GM04503 (cell line): ENCODE measurements at regions not wholly inside any gene's neighbourhood (a gene's known extent, or its start where the extent isn't known, plus 50 kb on each side); places are given as distances from the start of the nearest gene placed in this dataset.
"Not testable (repeated sequence)": the region's sequence is repeated elsewhere in the genome, so short reads cannot be mapped to it uniquely, and the experiment has no call there.

ENCODE experiments used
- DNase-seq: peaks from one replicate; pipeline ENCODE4 v3.0.0-alpha.2; 2012; ENCODE audit warnings: low read depth

DNA sequence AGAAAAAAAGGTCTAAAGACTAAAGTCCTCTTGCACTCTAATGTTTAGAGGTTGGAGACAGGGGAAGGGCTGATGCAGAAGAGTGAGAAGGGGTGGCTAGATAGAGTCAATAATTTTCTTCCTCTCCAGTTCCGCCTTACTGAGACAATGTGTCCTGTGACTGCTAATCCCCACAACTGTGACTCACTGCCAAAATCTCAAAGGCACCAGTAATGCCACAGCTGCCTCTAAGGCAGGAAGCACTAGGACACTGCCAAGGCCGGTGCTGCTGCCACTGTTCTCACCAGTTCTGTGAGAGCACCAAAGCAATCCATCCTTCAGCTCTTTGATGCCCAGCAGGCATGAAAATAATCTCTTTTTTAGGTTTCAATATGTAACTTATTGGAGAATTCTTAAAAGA lies 701.9 kb upstream of the MAP3K7 start:
- no peak for DNase-seq

DNA sequence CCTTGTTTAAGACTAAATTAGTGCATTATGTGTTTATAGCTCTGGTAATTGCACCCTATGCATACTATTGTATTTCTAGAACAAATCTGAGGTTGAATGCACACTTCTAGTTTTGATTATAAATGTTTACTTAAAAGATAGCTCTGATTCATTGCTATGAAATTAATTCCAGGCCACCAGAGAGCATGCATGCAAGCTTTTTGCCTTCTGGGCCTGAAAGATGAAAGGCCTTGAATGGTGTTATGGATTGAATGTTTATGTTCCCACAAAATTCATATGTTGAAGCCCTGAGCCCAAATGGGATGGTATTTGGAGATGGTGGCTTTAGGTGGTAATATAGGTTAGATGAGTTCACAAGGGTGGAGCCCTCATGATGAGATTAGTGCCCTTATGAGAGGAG lies 695.0 kb upstream of the MAP3K7 start:
- DNase-seq, result no peak

DNA sequence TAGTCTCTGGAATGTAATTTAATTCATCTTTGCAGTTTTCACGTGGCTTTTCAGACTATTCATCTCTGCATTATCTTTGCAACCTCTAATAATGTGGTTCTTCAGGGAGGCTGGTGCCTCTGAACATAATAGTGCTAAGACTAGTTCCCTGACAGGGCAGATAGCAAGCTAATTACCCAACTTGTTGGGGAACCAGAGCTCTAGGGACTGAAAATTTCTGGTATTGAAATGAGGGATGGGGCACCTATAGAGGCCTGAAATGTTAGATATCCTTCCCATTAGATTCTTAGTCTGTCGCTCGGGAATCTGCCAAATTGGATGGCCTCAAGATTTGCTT lies 693.6 kb upstream of the MAP3K7 start:
- no peak for DNase-seq

DNA sequence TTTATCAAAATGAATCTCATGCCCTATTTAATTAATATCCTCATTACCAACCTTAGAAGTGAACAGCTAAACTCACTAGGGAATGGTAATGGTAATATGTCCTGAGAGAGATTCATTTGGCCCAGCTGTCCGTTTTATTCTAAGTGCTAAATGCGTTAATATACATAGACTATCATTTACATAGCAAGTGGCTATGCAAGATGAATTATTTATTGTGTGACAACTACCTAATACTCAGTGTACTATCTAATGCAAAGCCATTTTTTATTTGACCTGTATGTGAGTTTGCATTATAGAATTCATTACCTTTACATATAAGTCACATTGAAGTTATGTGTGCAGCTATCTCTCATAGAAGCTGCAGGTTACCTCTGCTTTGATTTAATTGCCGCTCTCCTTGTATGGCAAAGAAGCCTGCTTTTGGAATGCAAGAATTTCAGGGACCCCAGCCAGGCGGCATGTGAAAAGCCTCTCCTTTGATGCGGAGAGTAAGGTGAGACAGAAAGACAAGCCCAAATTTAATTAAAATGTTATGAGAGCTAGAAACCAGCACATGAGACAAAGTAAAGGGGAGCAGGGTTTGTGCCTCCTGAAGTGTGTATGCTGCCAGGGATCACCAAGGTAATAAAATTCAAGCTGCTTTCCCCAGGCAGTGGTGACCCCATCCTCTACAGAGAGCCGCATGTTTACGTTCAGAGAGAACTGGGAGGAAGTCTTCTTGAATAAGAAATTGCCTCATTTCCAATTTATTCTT lies 693.0 kb upstream of the MAP3K7 start:
- DNase-seq, result no peak

DNA sequence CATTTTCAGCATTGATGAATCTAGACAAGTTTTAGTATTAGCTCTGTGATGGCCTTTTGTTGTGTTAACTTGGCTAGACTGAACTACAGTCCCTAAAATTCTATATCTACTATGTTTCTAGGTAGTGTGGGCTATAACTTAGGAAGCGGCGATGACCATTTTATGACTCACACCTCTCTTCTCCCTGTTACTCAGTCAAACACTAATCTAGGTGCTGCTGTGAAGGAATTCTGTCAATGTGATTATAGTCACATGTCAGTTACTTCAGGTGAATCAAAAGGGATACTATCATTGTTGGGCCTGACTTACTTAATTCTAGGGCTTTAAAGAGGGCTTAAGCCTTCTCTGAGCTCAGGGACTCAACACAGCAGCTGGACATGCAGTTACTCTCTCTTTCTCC lies 691.5 kb upstream of the MAP3K7 start:
- no peak for DNase-seq

DNA sequence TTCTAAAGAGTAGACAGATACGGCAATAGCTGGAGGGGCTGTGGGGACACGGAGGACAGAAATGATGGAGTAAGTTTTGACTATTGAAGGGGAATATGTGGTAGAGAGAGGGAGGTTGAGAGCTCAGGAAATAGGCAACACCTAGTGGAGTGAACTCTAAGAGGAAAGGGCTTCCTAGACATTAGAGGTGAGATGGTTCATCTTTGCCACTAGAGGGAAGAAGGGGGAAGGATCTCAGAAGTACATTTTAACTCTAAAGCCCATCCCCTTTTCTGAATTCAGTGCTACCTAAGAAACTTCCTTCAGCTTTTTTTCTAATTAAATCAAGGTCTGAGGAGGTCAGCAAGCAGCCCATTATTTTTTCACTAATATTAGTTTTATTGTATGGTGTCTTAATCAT lies 689.4 kb upstream of the MAP3K7 start:
- no peak for DNase-seq

DNA sequence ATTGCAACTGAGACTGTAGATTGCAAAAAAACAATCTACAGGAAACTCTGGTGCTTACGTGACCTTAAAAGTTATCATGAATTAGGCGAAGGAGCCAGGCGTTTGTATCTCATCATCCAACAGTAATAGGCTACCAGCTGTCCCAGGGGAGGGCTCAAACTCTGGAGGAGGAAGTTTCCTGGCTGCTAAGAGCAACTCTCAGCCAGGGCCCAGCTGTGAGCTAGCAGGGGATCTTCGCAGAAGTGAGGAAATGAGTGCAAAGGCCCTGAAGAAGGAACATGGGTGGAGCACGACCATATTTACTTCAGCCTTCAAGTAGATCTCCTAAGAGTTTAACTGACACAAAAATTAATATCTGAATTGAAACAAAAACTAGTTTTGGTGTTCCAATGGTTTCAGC lies 686.9 kb upstream of the MAP3K7 start:
- DNase-seq, result no peak

DNA sequence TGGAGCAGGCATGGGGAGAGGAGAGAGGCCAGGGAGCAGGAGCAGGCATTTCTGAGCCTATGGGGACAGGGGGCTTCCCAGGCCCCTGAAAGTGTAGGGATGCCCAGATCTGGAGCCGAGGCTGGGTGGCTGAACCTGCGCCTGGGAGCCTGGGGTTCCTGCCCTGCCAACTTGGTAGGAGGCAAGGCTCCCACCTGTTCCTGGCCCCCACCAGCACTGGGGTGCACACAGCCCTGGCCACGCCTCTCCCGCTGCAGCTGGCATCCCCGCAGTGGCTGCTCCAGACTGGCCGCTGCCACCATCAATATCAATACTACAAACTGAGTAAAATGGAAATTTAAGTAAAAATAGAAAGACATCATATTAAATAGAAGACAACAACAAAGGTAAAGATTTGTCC lies 684.9 kb upstream of the MAP3K7 start:
- no peak for DNase-seq

DNA sequence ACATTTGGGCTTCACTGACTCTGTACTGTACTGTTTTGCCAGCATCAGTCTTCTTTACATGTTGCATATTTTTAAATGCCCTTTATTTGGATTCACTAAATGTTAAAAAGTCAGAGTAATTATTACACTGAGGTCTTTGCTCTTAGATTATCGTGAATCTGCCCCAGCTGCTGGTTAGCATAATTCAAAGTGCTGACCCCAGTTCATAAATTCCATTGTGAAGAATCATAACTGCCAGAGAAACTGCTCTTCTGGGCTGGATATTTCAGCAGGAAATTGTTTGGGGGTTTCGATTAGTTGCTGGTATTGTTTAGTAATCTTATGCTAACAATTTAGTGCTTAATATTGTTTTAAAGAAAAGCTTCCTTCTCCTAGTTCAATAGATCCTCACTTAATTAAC lies 682.1 kb upstream of the MAP3K7 start:
- no peak for DNase-seq

DNA sequence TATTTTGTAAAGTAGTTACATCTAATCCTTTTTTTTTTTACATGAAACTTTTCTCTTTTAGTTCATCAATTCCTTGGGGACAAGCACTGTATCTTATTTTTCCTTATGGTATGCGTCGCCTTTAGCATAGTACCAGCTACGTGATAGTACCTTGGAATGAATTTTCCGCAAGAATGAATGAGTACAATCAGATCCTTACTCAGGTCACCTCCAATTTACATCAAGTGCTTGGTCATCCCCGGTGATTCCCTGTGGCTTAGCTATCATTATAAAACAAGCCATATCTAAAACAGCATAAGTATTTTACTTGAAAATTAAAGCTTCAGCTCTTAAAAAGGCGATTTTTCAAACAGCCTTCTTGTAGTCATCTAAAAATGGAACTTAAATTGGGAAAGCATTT lies 680.4 kb upstream of the MAP3K7 start:
- no peak for DNase-seq

DNA sequence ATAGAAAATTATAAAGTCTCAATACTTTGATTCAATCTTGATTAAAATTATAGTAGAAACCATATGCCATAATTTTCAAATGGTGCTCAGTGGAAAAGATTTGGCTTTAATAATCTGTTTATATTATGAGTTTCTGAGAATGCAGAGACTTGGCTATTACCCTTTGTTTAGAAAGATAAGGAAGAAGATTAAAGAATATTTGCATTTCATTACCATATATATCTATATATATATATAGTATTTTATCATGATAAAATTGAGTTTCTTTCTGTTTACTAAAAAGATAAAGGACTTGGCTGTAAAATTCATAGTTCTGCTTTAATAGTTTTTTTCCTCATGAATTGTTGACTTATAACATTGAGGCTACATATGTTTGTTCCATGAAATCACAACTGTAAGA lies 679.3 kb upstream of the MAP3K7 start:
- DNase-seq, result no peak

DNA sequence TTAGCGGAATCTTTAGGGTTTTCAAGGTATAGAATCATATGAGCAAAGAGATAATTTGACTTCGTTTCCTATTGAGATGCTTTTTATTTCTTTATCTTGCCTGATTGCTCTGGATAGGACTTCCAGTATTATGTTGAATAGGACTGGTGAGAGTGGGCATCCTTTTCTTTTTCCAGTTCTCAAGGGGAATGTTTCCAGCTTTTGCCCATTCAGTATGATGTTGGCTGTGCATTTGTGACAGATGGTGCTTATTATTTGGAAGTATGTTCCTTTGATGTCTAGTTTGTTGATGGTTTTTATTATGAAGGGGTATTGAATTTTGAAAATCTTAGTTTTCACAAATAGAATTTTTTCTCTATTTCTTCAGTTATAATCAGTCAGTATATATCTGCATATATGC lies 656.6 kb upstream of the MAP3K7 start:
- DNase-seq, result no peak

DNA sequence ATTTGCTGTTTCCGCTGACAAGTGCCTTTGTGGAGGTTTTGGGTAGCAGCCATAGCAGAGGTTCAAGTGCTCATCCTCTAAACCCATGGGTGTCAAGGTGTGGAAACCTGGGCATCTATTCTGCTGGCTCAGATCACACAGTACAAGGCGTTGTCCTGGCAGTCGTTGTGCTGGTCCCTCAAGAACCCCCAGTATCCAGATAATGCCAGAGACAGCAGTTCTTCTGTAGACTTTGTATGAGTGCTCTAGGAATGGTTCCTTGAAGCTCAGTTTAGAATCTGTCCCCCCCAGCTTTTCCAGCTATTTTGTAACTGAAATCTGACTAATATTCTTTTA lies 655.7 kb upstream of the MAP3K7 start:
- no peak for DNase-seq

DNA sequence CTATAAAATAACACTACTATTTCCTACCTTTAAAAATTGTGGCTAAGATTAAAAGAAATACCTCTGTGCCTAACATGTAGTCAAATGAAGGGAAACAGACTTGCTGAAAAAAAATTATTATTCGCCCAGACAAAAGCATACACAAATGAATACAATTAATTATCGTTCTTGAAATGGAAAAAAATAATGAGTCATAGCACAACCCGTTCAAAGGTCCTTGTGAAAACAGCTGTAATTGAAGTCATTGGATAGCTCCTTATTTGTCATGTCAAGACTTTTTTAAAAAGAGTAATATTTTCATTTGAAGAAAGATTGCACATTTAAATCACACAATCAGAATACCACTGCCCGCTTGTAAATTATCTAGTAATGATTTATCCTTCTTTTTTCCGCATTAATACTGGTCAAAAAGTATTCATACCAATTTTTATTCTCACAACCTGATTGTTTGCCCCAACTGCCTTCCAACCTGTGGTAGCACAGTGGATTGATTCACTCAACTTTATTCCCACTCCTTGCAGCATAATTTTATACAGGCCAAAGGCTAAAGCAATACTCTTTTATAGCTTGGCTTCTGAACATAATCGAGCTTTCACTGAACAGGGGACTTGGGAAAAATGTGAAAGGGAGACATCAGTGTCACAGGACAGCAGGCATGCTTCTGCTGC lies 655.2 kb upstream of the MAP3K7 start:
- no peak for DNase-seq

DNA sequence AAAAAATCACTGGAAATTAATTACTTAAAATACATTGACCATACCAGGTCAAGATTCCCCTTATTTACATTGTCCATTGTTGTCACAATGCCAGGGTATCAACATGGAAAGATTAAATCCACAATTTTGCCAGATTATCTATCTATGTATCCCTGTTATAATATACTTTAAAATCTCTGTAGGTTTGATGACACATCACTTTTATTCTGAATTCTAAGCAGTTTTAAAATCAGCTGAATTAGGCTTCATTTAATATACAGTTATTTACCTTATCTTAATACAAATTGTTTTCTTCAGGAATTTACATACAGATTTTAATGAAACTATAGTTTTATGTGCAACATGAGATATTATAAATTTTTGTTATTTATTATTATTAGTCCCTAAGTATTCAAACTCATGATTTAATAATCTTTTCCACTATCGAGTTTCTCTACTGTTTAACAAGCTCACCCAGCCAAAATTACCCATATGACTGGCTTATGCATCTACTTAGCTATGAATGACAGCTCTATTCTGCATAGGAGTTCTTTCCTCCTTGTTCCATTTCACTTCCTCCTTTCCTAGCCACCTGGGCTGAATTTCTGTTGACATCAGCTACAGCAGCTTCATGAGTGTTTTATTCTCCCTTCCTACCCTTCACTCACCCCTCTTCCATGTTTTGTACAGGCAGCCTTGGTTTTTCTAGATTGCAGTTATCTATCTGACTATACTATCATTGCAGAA lies 654.2 kb upstream of the MAP3K7 start:
- no peak for DNase-seq

DNA sequence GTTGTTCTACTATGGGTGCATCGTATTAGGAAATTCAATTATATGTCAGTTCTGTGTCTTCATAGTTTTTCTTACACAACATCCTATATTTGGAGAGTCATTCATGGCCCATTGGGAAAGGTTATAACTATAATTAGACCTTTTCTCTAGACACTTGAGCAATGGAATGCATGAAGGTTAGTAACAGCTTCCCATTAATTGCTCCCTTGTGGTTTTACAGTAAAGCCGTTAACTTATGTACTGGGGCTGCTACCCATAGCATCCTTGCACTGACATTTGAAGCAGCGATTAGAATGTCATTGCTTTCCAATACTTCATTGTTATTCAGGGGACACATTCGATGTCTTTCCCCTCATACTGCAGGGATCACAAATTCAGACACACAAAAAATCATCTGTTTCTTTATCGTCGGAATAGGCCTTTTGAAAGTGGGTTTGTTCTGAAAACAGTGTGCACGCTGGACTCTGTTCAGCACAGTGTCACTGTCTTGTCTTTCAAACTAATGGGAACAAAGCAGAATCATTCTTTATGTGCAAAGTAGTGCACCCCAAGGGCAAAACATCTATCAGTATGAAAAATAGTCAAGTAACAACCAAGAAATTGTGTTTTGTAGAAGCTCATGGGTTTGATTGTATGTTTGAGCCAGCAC lies 634.3 kb upstream of the MAP3K7 start:
- DNase-seq, result no peak

DNA sequence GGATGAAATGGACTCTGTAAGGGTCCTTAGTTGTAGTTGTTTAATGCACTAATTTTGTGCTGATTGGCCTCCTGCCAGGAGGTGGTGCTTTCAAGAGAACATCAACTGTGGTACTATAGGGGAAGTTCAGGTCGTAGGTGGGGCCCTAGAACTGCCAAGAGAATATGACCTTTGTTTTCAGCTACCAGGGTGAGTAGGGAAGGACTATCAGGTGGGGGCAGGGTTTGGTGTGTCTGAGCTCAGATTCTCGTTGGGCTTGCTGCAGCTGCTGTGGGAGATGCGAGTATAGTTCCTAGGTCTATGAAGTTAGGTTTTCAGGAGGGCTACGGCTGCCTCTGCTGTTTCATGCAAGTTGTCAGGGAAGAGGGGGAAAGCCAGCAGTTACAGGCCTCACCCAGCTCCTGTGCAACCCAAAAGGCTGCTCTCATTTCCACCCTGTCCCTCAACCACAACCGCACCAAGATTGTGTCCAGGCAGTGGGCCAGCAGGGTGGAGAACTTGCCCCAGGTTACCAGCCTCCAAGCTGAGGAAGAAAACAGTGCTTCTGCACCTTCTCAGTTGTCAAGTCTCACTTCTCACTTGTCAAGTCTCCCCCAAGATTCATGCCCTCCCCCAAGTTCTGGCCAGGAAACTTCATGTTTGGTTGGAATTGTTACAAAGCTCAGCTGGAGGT lies 626.5 kb upstream of the MAP3K7 start:
- no peak for DNase-seq

DNA sequence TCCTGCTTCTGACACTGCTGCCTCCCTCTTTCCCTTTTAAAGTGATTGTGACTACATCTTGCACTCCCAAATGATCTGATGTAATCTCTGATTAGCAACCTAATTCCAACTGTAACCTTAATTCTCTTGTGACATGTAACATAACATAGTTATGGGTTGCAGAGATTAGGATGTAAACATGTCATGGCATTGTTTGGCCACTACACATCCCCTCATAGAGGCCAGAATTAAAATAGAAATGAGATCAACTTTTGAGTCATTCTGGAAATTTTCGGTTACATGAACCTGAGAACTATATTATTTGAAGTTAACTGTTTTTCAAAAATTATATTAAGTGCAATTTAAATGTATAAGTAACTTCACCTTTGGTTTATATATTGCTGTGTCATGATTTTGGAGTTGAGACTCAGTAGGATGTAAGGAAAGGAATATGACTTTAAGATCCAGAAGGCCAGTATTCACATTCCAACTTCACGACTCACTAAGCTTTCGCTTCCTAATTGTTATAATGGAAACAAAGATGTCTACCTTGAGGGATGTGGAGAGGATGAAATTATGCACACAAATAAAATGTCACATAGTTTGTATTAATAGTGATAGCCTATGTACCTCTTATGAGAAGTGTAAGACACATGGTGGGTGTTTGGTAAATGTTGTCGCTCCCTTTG lies 611.9 kb upstream of the MAP3K7 start:
- DNase-seq, result no peak

DNA sequence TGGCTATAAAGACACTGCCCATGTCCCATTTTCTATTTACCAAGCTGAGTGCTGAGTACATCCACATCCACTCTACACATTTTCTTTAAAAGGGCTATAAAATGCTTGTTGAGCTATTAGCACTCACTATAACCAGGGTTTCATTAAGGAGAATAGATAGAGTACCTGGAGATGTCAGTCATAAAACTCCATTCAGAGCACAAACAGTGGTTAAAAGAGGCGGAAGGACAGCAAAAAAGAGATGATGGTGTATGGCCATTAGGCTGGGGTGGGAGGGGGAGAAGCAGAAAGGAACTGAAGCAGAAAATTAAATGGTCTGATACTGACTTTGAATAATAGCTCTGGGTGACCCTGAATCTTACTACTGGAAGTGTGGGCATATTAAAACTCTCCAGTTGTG lies 609.9 kb upstream of the MAP3K7 start:
- DNase-seq, result no peak

DNA sequence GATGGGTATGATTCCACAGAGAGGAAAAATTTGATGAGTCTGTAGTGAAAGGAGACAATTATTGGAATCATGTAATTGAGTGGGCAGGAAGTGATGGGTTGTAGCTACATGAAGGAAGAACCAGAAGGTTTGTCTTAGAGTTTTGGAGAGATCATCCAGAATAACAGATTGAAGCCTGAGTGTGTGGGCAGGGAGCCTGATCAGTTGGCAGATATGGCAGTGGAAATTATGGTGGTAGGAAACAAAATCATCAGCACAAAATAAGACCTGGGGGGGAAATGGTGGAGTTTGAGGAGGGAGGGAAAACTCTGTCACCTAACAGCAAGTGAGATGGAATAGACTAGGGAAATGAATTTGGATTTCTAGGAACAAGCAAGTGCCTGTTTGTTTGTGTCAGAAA lies 606.6 kb upstream of the MAP3K7 start:
- DNase-seq, result no peak

DNA sequence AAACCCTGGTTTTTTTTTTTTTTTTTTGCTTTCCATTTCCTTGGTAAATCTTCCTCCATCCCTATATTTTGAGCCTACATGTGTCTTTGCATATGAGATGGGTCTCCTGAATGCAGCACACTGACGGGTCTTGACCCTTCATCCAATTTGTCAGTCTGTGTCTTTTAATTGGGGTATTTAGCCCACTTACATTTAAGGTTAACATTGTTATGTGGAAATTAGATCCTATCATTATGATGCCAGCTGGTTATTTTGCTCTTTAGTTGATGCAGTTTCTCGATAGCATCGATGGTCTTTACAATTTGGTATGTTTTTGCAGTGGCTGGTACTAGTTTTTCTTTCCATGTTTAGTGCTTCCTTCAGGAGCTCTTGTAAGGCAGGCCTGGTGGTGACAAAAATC lies 603.2 kb upstream of the MAP3K7 start:
- not testable (repeated sequence) for DNase-seq

DNA sequence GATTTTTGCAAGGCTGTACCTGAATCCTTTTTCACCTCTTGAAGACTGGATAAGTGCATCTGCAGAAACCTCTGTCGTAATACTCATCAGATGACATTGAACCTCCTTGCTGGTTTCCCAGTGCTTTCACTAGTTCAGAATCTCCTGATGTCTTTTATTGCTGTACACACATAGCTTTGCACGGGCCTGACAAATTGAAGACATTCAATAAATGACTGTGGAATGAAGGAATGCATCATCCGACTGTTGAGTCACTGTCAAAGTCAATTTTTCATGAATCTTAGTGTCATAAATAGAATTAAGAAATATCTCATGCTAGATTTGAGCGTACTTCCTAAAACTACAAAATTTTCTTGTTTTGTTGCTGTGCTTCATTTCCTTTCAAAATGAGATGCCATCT lies 598.2 kb upstream of the MAP3K7 start:
- DNase-seq, result no peak
